CD14-positive monocyte (primary cell): ENCODE measurements at regions not wholly inside any gene's neighbourhood (a gene's known extent, or its start where the extent isn't known, plus 50 kb on each side); places are given as distances from the start of the nearest gene placed in this dataset.

Source experiments
- DNase-seq, 3 donors: peaks; one replicate each; pipeline ENCODE4 v3.0.0-alpha.2; 2011 to 2022
- H2AFZ ChIP-seq: 2 replicates; pipeline ENCODE4 v1.6.0; 2012; ENCODE audit warnings: mild to moderate bottlenecking, low read depth, low read length, inconsistent platforms; ENCODE audit not compliant: insufficient read depth, poor library complexity, severe bottlenecking
- H3K27ac ChIP-seq, 2 donors: 1 replicate in 1 of 2; 2 replicates in 1 of 2; pipeline ENCODE4 v1.5.1; 2012 to 2013; ENCODE audit warnings: low read length in 2 of 2, control low read depth in 1 of 2, inconsistent platforms in 1 of 2, low read depth in 1 of 2, mild to moderate bottlenecking in 1 of 2
- H3K27me3 ChIP-seq, 2 donors: one replicate each; pipeline versions ENCODE4 v1.6.0 to v1.6.1; 2011 to 2013; ENCODE audit warnings: low read length in 2 of 2; ENCODE audit not compliant: control insufficient read depth in 2 of 2, insufficient read depth in 2 of 2
- H3K36me3 ChIP-seq, 2 donors: replicated peaks in 1 of 2; 1 replicate in 1 of 2; 2 replicates in 1 of 2; pipeline versions ENCODE4 v1.5.1 to v1.6.1; 2012 to 2013; ENCODE audit warnings: low read length in 2 of 2, control low read depth in 1 of 2, inconsistent platforms in 1 of 2, mild to moderate bottlenecking in 1 of 2; ENCODE audit not compliant: insufficient read depth in 2 of 2, control insufficient read depth in 1 of 2
- H3K4me1 ChIP-seq, 2 donors: 1 replicate in 1 of 2; 2 replicates in 1 of 2; pipeline versions ENCODE4 v1.5.1 to v1.6.1; 2012 to 2013; ENCODE audit warnings: low read length in 2 of 2, control low read depth in 1 of 2, inconsistent platforms in 1 of 2, mild to moderate bottlenecking in 1 of 2, moderate library complexity in 1 of 2; ENCODE audit not compliant: insufficient read depth in 2 of 2, control insufficient read depth in 1 of 2
- H3K4me2 ChIP-seq: replicated peaks from 2 replicates; pipeline ENCODE3; 2012; ENCODE audit warnings: low read length, moderate library complexity, mild to moderate bottlenecking; ENCODE audit not compliant: poor library complexity, severe bottlenecking; ENCODE audit errors: extremely low read depth
- H3K4me3 ChIP-seq, 3 experiments: fragments of 200-600 bp in 1 of 3; sonication (generic) in 1 of 3; replicated peaks in 1 of 3; 1 replicate in 2 of 3; 2 replicates in 1 of 3; pipeline ENCODE4 v1.5.1; 2011 to 2013; ENCODE audit warnings: low read length in 3 of 3, mild to moderate bottlenecking in 3 of 3, control low read depth in 2 of 3, low read depth in 2 of 3, inconsistent platforms in 1 of 3, moderate library complexity in 1 of 3
- H3K79me2 ChIP-seq: 2 replicates; pipeline ENCODE4 v1.6.0; 2012; ENCODE audit warnings: mild to moderate bottlenecking, control low read depth, inconsistent platforms, low read length, moderate library complexity; ENCODE audit not compliant: insufficient read depth
- H3K9ac ChIP-seq: 2 replicates; pipeline ENCODE4 v1.6.0; 2017; ENCODE audit warnings: low read length, mild to moderate bottlenecking; ENCODE audit not compliant: insufficient read depth, poor library complexity, severe bottlenecking
- H3K9me3 ChIP-seq, 2 donors: replicated peaks in 1 of 2; 1 replicate in 1 of 2; 2 replicates in 1 of 2; pipeline versions ENCODE4 v1.5.1 to v1.6.1; 2012 to 2013; ENCODE audit warnings: low read length in 2 of 2, control low read depth in 1 of 2; ENCODE audit not compliant: control insufficient read depth in 1 of 2, insufficient read depth in 1 of 2
- H4K20me1 ChIP-seq: 2 replicates; pipeline ENCODE4 v1.6.0; 2012; ENCODE audit warnings: mild to moderate bottlenecking, low read length, control low read depth, moderate library complexity; ENCODE audit not compliant: insufficient read depth
- H3K27ac Mint-ChIP-seq, 7 donors: one replicate each; pipeline ENCODE4 v1.8.0; 2020; ENCODE audit warnings: mild to moderate bottlenecking in 7 of 7, mixed read lengths in 7 of 7, moderate library complexity in 6 of 7, inconsistent platforms in 2 of 7
- H3K27me3 Mint-ChIP-seq, 3 donors: one replicate each; pipeline ENCODE4 v1.8.0; 2021 to 2022; ENCODE audit warnings: low read depth in 3 of 3, mild to moderate bottlenecking in 3 of 3, mixed read lengths in 3 of 3, moderate library complexity in 3 of 3, inconsistent platforms in 1 of 3
- H3K36me3 Mint-ChIP-seq, 2 donors: one replicate each; pipeline ENCODE4 v1.8.0; 2020; ENCODE audit warnings: mixed read lengths in 2 of 2, inconsistent platforms in 1 of 2, mild to moderate bottlenecking in 1 of 2
- H3K4me1 Mint-ChIP-seq: one replicate; pipeline ENCODE4 v1.8.0; 2020; ENCODE audit warnings: mild to moderate bottlenecking, mixed read lengths
- H3K4me3 Mint-ChIP-seq, 2 donors: one replicate each; pipeline ENCODE4 v1.8.0; 2020; ENCODE audit warnings: mild to moderate bottlenecking in 2 of 2, mixed read lengths in 2 of 2, moderate library complexity in 1 of 2
- H3K9me3 Mint-ChIP-seq, 7 donors: one replicate each; pipeline ENCODE4 v1.8.0; 2020 to 2022; ENCODE audit warnings: mixed read lengths in 7 of 7, mild to moderate bottlenecking in 6 of 7, moderate library complexity in 6 of 7, inconsistent platforms in 2 of 7
- CTCF ChIP-seq: fragments of 200-600 bp; IDR thresholded peaks from one replicate; pipeline ENCODE4 v1.8.0; 2022; ENCODE audit warnings: antibody characterized with exemption, mild to moderate bottlenecking
- WGBS: methylation state at CpG from one replicate; pipeline ENCODE4 v1.1.5; 2013; ENCODE audit warnings: missing lambda C conversion rate; ENCODE audit not compliant: insufficient coverage; 5-methylcytosine and 5-hydroxymethylcytosine counted together
- intact Hi-C, 2 donors: fragments of 100-400 bp; cut with micrococcal nuclease; formaldehyde crosslinking; loops; one replicate each; pipeline versions ENCODE4 v1.15.0 to v1.15.1; 2023

- no peak overlapping the region for H3K27ac Mint-ChIP-seq
- H3K36me3 Mint-ChIP-seq: no peaks in the 10 kb centered on the region
- H3K4me1 Mint-ChIP-seq: no peaks in the 10 kb centered on the region
- no peaks in the 10 kb centered on the region for H3K27me3 ChIP-seq
- no peaks in the 10 kb centered on the region for H4K20me1 ChIP-seq
- no peak overlapping the region for H3K4me2 ChIP-seq
- H3K4me3 ChIP-seq: no peak overlapping the region
- H3K27me3 Mint-ChIP-seq: no peaks in the 10 kb centered on the region
- H3K9me3 Mint-ChIP-seq: peaks cover 0 to 3% (median 0%) of the 10 kb centered on the region in 7 donors
- intact Hi-C loops: no loop called here
- no CpG with 5 or more reads among the region's 4 CpGs for WGBS
- H3K36me3 ChIP-seq: no peaks in the 10 kb centered on the region
- no peak overlapping the region for H3K27ac ChIP-seq
- no peak overlapping the region for H3K9ac ChIP-seq
- H3K4me3 Mint-ChIP-seq: no peak overlapping the region
- H2AFZ ChIP-seq: no peak overlapping the region
- DNase-seq: no peak
- no peaks in the 10 kb centered on the region for H3K9me3 ChIP-seq
- no peak for TF ChIP-seq CTCF
- H3K79me2 ChIP-seq: no peaks in the 10 kb centered on the region
- H3K4me1 ChIP-seq: no peaks in the 10 kb centered on the region
Measured at GRCh38 chrY:15440021-15440695, 915.8 kb downstream of the NLGN4Y start.

GRCh38 chrY:15440696-15441408, 916.5 kb downstream of the NLGN4Y start:
- intact Hi-C loops: no loop called here
- H3K79me2 ChIP-seq: no peaks in the 10 kb centered on the region
- TF ChIP-seq CTCF: no peak
- H3K4me3 Mint-ChIP-seq: no peak overlapping the region
- no peak for DNase-seq
- no peak overlapping the region for H3K27ac Mint-ChIP-seq
- no peak overlapping the region for H3K9ac ChIP-seq
- H3K4me1 Mint-ChIP-seq: no peaks in the 10 kb centered on the region
- no peak overlapping the region for H3K4me3 ChIP-seq
- no peaks in the 10 kb centered on the region for H3K9me3 ChIP-seq
- no peaks in the 10 kb centered on the region for H4K20me1 ChIP-seq
- H2AFZ ChIP-seq: no peak overlapping the region
- H3K36me3 Mint-ChIP-seq: no peaks in the 10 kb centered on the region
- peaks cover 0 to 6% (median 0%) of the 10 kb centered on the region in 7 donors for H3K9me3 Mint-ChIP-seq
- H3K4me1 ChIP-seq: no peaks in the 10 kb centered on the region
- no CpG with 5 or more reads among the region's 8 CpGs for WGBS
- H3K27me3 ChIP-seq: no peaks in the 10 kb centered on the region
- no peaks in the 10 kb centered on the region for H3K36me3 ChIP-seq
- H3K4me2 ChIP-seq: no peak overlapping the region
- H3K27me3 Mint-ChIP-seq: no peaks in the 10 kb centered on the region
- H3K27ac ChIP-seq: no peak overlapping the region
